K562 (cell line): ENCODE measurements at regions not wholly inside any gene's neighbourhood (a gene's known extent, or its start where the extent isn't known, plus 50 kb on each side); places are given as distances from the start of the nearest gene placed in this dataset.

Source experiments
- BHLHE40 ChIP-seq: IDR thresholded peaks from 2 replicates; pipeline ENCODE4 v1.6.1; 2011; ENCODE audit warnings: low read length, improper control_type of control experiment
- CEBPB ChIP-seq: fragments of 450-650 bp; IDR thresholded peaks from 2 replicates; pipeline ENCODE4 v1.6.1; 2016; ENCODE audit warnings: missing genetic modification characterization, missing compliant biosample characterization
- FOXA1 ChIP-seq: fragments of 450-650 bp; IDR thresholded peaks from 2 replicates; pipeline ENCODE4 v1.6.1; 2016; ENCODE audit warnings: mild to moderate bottlenecking, borderline replicate concordance
- FOXK2 ChIP-seq, 2 experiments: fragments of 450-650 bp; IDR thresholded peaks in 1 of 2; conservative IDR thresholded peaks in 1 of 2; 2 replicates each; pipeline ENCODE4 v1.6.1; 2016; ENCODE audit warnings: low read depth in 2 of 2, mild to moderate bottlenecking in 1 of 2
- FOXM1 ChIP-seq, 2 experiments: fragments of 450-650 bp in 1 of 2; sonication (generic) in 1 of 2; formaldehyde crosslinking in 1 of 2; IDR thresholded peaks; 2 replicates each; pipeline versions ENCODE4 v1.6.1 to v1.9.0; 2017 to 2022; ENCODE audit warnings: low read depth in 2 of 2, mild to moderate bottlenecking in 2 of 2, missing genetic modification reagents in 1 of 2, moderate library complexity in 1 of 2
- FUS ChIP-seq: fragments of 200-400 bp; formaldehyde crosslinking; optimal IDR thresholded peaks from 2 replicates; pipeline ENCODE3; 2017; ENCODE audit warnings: low read depth, low read length
- HDAC2 ChIP-seq: fragments of 450-650 bp; IDR thresholded peaks from 2 replicates; pipeline ENCODE4 v1.6.1; 2016; ENCODE audit warnings: mild to moderate bottlenecking
- JUND ChIP-seq, 2 experiments: IDR thresholded peaks; 2 replicates in 1 of 2; 3 replicates in 1 of 2; pipeline ENCODE4 v1.6.1; 2011; ENCODE audit warnings: borderline replicate concordance in 2 of 2, low read depth in 2 of 2, low read length in 2 of 2, improper control_type of control experiment in 1 of 2, missing biosample characterization in 1 of 2, missing genetic modification characterization in 1 of 2, missing genetic modification reagents in 1 of 2
- KDM1A ChIP-seq, 2 experiments: fragments of 450-650 bp; IDR thresholded peaks; 2 replicates each; pipeline ENCODE4 v1.6.1; 2016; ENCODE audit warnings: mild to moderate bottlenecking in 2 of 2
- MTA2 ChIP-seq: fragments of 450-650 bp; IDR thresholded peaks from 2 replicates; pipeline ENCODE4 v1.6.1; 2016; ENCODE audit warnings: low read depth
- MYC ChIP-seq, 2 experiments: fragments of 250-450 bp in 1 of 2; sonication (Bioruptor Pico) in 1 of 2; IDR thresholded peaks; 2 replicates each; pipeline versions ENCODE4 v1.5.1 to v1.6.1; 2012 to 2021; ENCODE audit warnings: low read depth in 2 of 2, borderline replicate concordance in 1 of 2, improper control_type of control experiment in 1 of 2, low read length in 1 of 2, mild to moderate bottlenecking in 1 of 2, moderate library complexity in 1 of 2
- NCOR1 ChIP-seq: fragments of 450-650 bp; IDR thresholded peaks from 2 replicates; pipeline ENCODE4 v1.6.1; 2016; ENCODE audit warnings: mild to moderate bottlenecking, moderate library complexity
- SMARCC2 ChIP-seq: fragments of 450-650 bp; IDR thresholded peaks from 2 replicates; pipeline ENCODE4 v1.6.1; 2017; ENCODE audit warnings: antibody characterized with exemption, moderate library complexity, mild to moderate bottlenecking, low read depth
- SPI1 ChIP-seq: IDR thresholded peaks from 2 replicates; pipeline ENCODE4 v1.6.1; 2011; ENCODE audit warnings: low read depth, low read length, control low read depth, borderline replicate concordance
- STAT5A ChIP-seq: IDR thresholded peaks from 2 replicates; pipeline ENCODE4 v1.6.1; 2012; ENCODE audit warnings: low read length, inconsistent platforms, borderline replicate concordance
- TAL1 ChIP-seq: fragments of 450-650 bp; IDR thresholded peaks from 2 replicates; pipeline ENCODE4 v1.6.1; 2016; ENCODE audit warnings: mild to moderate bottlenecking
- TCF3 ChIP-seq: sonication (generic); formaldehyde crosslinking; IDR thresholded peaks from 2 replicates; pipeline ENCODE4 v1.4.0; 2020; ENCODE audit warnings: mild to moderate bottlenecking, missing genetic modification reagents
- TRIM24 ChIP-seq, 2 experiments: fragments of 450-650 bp; IDR thresholded peaks; 2 replicates each; pipeline ENCODE4 v1.6.1; 2016
- TF ChIP-seq, protein P1 (sequence below): sonication (generic); formaldehyde crosslinking; IDR thresholded peaks from 2 replicates; pipeline ENCODE4 v1.4.0; 2020; ENCODE audit warnings: mild to moderate bottlenecking, missing genetic modification reagents
- TF ChIP-seq, protein P2 (sequence below): fragments of 450-650 bp; IDR thresholded peaks from 2 replicates; pipeline ENCODE4 v1.6.1; 2018; ENCODE audit not compliant: partially characterized antibody
- TF ChIP-seq, protein P3 (sequence below), 2 experiments: fragments of 450-650 bp in 1 of 2; sonication (generic) in 1 of 2; formaldehyde crosslinking in 1 of 2; IDR thresholded peaks in 1 of 2; conservative IDR thresholded peaks in 1 of 2; 2 replicates each; pipeline versions ENCODE4 v1.6.1 to v1.8.1; 2016 to 2023; ENCODE audit warnings: mild to moderate bottlenecking in 2 of 2, moderate library complexity in 2 of 2, inconsistent platforms in 1 of 2, missing genetic modification reagents in 1 of 2

DNA sequence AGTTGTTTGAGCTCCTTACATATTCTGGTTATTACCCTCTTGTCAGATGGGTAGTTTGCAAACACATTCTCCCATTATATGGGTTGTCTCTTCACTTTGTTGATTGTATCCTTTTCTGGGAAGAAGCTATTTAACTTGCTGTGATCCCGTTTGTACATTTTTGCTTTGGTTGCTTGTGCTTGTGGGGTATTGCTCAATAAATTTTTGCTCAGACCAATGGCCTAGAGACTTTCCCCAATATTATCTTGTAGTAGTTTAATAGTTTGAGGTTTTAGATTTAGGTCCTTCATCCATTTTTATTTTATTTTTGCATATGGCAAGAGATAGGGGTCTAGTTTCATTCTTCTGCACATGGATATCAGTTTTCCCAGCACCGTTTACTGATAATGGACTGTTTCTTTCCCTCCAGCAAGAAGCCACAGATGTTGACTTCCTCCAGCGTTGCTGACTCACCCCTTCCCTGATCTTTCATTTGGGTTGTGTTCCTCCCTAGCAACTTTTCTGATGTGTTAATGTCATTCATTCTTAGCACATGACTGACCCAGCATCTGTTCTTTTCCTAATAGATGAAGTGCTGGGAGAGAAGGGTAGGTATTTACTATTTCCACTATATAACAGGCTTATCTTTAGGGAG is 166.7 kb upstream of the SGO1 start (continued):
- 0 out of 2 replicates have a peak, but pooled peaks have one; percentile 33 for TF ChIP-seq FOXM1 (IDR thresholded peaks at IDR 0.05; ENCODE audit: low read depth)
- TF ChIP-seq FOXM1 (CRISPR knock-in tag; IDR thresholded peaks at IDR 0.05; ENCODE audit: low read depth): no peak
- TF ChIP-seq TAL1: peak; percentile 61
- TF ChIP-seq, protein P1, sequence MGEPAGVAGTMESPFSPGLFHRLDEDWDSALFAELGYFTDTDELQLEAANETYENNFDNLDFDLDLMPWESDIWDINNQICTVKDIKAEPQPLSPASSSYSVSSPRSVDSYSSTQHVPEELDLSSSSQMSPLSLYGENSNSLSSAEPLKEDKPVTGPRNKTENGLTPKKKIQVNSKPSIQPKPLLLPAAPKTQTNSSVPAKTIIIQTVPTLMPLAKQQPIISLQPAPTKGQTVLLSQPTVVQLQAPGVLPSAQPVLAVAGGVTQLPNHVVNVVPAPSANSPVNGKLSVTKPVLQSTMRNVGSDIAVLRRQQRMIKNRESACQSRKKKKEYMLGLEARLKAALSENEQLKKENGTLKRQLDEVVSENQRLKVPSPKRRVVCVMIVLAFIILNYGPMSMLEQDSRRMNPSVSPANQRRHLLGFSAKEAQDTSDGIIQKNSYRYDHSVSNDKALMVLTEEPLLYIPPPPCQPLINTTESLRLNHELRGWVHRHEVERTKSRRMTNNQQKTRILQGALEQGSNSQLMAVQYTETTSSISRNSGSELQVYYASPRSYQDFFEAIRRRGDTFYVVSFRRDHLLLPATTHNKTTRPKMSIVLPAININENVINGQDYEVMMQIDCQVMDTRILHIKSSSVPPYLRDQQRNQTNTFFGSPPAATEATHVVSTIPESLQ (CRISPR knock-in tag): no peak
- TF ChIP-seq SMARCC2: peak; percentile 76; the same call in 1 of the 2 replicates
- TF ChIP-seq BHLHE40: peak; percentile 42; the same call in 1 of the 2 replicates
- TF ChIP-seq TRIM24 (IDR thresholded peaks at IDR 0.05): peak; percentile 54 to 90
- peak in 1 of 2 experiments; percentile 17; a peak in 1 of 4 replicates for TF ChIP-seq KDM1A (IDR thresholded peaks at IDR 0.05)
- peak; percentile 34; the same call in 1 of the 2 replicates for TF ChIP-seq MTA2
- TF ChIP-seq NCOR1: peak; percentile 50
- peak; percentile 64 to 78; a peak in 3 of 4 replicates for TF ChIP-seq FOXK2 (conservative IDR thresholded peaks at IDR 0.05 in 1 of 2, IDR thresholded peaks at IDR 0.05 in 1 of 2; ENCODE audit: low read depth in 2 of 2)
- peak; percentile 59 for TF ChIP-seq TCF3 (CRISPR knock-in tag)
- TF ChIP-seq HDAC2: 0 out of 2 replicates have a peak, but pooled peaks have one; percentile 43
- TF ChIP-seq FUS: no peak
- TF ChIP-seq JUND (IDR thresholded peaks at IDR 0.05; ENCODE audit: borderline replicate concordance, low read depth, low read length): peak; percentile 87
- TF ChIP-seq JUND (tag; IDR thresholded peaks at IDR 0.05; ENCODE audit: borderline replicate concordance, low read depth, low read length): peak; percentile 91; the same call in 1 of the 3 replicates
- TF ChIP-seq CEBPB (tag): peak; percentile 96
- TF ChIP-seq, protein P2, sequence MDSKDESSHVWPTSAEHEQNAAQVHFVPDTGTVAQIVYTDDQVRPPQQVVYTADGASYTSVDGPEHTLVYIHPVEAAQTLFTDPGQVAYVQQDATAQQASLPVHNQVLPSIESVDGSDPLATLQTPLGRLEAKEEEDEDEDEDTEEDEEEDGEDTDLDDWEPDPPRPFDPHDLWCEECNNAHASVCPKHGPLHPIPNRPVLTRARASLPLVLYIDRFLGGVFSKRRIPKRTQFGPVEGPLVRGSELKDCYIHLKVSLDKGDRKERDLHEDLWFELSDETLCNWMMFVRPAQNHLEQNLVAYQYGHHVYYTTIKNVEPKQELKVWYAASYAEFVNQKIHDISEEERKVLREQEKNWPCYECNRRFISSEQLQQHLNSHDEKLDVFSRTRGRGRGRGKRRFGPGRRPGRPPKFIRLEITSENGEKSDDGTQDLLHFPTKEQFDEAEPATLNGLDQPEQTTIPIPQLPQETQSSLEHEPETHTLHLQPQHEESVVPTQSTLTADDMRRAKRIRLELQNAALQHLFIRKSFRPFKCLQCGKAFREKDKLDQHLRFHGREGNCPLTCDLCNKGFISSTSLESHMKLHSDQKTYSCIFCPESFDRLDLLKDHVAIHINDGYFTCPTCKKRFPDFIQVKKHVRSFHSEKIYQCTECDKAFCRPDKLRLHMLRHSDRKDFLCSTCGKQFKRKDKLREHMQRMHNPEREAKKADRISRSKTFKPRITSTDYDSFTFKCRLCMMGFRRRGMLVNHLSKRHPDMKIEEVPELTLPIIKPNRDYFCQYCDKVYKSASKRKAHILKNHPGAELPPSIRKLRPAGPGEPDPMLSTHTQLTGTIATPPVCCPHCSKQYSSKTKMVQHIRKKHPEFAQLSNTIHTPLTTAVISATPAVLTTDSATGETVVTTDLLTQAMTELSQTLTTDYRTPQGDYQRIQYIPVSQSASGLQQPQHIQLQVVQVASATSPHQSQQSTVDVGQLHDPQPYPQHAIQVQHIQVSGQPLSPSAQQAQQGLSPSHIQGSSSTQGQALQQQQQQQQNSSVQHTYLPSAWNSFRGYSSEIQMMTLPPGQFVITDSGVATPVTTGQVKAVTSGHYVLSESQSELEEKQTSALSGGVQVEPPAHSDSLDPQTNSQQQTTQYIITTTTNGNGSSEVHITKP: peak; percentile 31
- TF ChIP-seq, protein P3, sequence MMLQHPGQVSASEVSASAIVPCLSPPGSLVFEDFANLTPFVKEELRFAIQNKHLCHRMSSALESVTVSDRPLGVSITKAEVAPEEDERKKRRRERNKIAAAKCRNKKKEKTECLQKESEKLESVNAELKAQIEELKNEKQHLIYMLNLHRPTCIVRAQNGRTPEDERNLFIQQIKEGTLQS (IDR thresholded peaks at IDR 0.05): peak; percentile 73; the same call in 1 of the 2 replicates
- TF ChIP-seq, protein P3 (CRISPR knock-in tag; conservative IDR thresholded peaks at IDR 0.05): no peak
- no peak for TF ChIP-seq MYC (IDR thresholded peaks at IDR 0.05; ENCODE audit: low read depth, low read length)
- TF ChIP-seq MYC (CRISPR knock-in tag; IDR thresholded peaks at IDR 0.05; ENCODE audit: borderline replicate concordance, low read depth): no peak
- peak; percentile 71; the same call in 1 of the 2 replicates for TF ChIP-seq SPI1
- TF ChIP-seq STAT5A: peak; percentile 24; the same call in 1 of the 2 replicates
- no peak for TF ChIP-seq FOXA1
